ENCODE measurements at regions not wholly inside any gene's neighbourhood (a gene's known extent, or its start where the extent isn't known, plus 50 kb on each side); places are given as distances from the start of the nearest gene placed in this dataset.

DNA sequence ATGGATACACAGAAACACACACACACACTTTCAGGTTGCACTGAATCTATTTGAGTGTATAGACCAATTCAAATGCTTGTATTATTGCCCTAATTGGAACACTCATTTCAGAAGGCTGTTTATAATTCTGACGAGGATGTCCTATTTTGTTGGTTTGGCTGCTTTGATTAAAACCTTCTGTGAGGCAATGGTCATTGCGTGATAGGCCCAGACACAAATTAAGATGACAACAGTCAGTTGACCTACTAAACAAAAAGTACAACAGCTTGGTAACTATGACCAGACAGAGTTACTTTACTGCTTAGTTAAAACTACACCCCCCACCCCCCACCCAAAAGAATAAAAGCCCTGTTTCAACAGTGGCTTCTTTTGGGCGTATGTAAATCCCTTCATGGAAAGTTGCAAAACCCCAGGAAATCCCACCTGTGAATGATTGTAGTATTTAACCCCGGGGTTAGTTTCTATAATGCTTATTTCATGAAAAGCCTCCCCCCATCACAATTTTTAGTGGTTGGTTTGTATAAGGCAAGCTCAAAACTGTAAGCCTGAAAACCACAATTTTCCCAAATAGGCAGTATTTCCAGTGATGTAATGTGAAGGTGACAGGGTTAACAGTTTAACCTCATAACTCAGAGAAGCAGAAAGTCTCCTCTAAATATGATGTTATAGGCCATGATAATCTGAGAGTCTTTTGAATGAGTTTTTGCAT is 340.8 kb downstream of the FGF10 start:
- no peaks in the 10 kb centered on the region for H4K20me1 ChIP-seq (ENCODE audit: insufficient read depth)
- no peak for ATAC-seq
- no peak for TF ChIP-seq EZH2phosphoT487 (IDR thresholded peaks at IDR 0.05; ENCODE audit: borderline replicate concordance)
- TF ChIP-seq MAX (IDR thresholded peaks at IDR 0.05) = no peak
- no peak for TF ChIP-seq POLR2A (IDR thresholded peaks at IDR 0.05; ENCODE audit: borderline replicate concordance, extremely low read depth, insufficient read depth, insufficient read length)
- TF ChIP-seq YY1 (IDR thresholded peaks at IDR 0.05; ENCODE audit: extremely low read depth, insufficient replicate concordance, low read depth, low read length) = no peak
- no peak for TF ChIP-seq RAD21 (IDR thresholded peaks at IDR 0.05; ENCODE audit: low read depth)
- TF ChIP-seq, protein P1, sequence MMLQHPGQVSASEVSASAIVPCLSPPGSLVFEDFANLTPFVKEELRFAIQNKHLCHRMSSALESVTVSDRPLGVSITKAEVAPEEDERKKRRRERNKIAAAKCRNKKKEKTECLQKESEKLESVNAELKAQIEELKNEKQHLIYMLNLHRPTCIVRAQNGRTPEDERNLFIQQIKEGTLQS (IDR thresholded peaks at IDR 0.05) = no peak
- TF ChIP-seq SP1 (IDR thresholded peaks at IDR 0.05; ENCODE audit: low read depth) = no peak
- TF ChIP-seq, protein P2, sequence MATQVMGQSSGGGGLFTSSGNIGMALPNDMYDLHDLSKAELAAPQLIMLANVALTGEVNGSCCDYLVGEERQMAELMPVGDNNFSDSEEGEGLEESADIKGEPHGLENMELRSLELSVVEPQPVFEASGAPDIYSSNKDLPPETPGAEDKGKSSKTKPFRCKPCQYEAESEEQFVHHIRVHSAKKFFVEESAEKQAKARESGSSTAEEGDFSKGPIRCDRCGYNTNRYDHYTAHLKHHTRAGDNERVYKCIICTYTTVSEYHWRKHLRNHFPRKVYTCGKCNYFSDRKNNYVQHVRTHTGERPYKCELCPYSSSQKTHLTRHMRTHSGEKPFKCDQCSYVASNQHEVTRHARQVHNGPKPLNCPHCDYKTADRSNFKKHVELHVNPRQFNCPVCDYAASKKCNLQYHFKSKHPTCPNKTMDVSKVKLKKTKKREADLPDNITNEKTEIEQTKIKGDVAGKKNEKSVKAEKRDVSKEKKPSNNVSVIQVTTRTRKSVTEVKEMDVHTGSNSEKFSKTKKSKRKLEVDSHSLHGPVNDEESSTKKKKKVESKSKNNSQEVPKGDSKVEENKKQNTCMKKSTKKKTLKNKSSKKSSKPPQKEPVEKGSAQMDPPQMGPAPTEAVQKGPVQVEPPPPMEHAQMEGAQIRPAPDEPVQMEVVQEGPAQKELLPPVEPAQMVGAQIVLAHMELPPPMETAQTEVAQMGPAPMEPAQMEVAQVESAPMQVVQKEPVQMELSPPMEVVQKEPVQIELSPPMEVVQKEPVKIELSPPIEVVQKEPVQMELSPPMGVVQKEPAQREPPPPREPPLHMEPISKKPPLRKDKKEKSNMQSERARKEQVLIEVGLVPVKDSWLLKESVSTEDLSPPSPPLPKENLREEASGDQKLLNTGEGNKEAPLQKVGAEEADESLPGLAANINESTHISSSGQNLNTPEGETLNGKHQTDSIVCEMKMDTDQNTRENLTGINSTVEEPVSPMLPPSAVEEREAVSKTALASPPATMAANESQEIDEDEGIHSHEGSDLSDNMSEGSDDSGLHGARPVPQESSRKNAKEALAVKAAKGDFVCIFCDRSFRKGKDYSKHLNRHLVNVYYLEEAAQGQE (IDR thresholded peaks at IDR 0.05; ENCODE audit: low read depth) = no peak
- no peak for TF ChIP-seq EZH2 (IDR thresholded peaks at IDR 0.05)
- TF ChIP-seq TCF7L2 (IDR thresholded peaks at IDR 0.05; ENCODE audit: borderline replicate concordance, extremely low read depth, insufficient read depth, insufficient read length) = no peak
- no peak for TF ChIP-seq POLR2AphosphoS5 (IDR thresholded peaks at IDR 0.05; ENCODE audit: low read depth, low read length)
- TF ChIP-seq SIN3A (IDR thresholded peaks at IDR 0.05; ENCODE audit: low read depth) = no peak
- no peak for TF ChIP-seq ELF1 (IDR thresholded peaks at IDR 0.05; ENCODE audit: borderline replicate concordance, low read depth)
- no peak for TF ChIP-seq FOSL1 (IDR thresholded peaks at IDR 0.05; ENCODE audit: low read depth)
- TF ChIP-seq CBX3 (IDR thresholded peaks at IDR 0.05; ENCODE audit: low read depth) = no peak
- no peak for TF ChIP-seq CEBPB (IDR thresholded peaks at IDR 0.05; ENCODE audit: low read depth)
- TF ChIP-seq ZBTB33 (IDR thresholded peaks at IDR 0.05; ENCODE audit: extremely low read depth, insufficient replicate concordance, low read length) = no peak
- no peak for TF ChIP-seq ZNF274 (IDR thresholded peaks at IDR 0.05; ENCODE audit: low read depth, low read length)
- TF ChIP-seq JUND (IDR thresholded peaks at IDR 0.05) = no peak
- ChIA-PET POLR2A (no interaction called here), RAD21 (ENCODE audit: low non-redundant PET in 1 of 2, low total read pairs in 2 of 2, uncharacterized antibody in 2 of 2, unreplicated experiment in 2 of 2) (no interaction called here), CTCF (no interaction called here)
- no peak overlapping the region for H2AFZ ChIP-seq (ENCODE audit: low read depth, low read length, poor library complexity, severe bottlenecking)
- H3K36me3 ChIP-seq (ENCODE audit: control insufficient read depth in 1 of 2, insufficient read depth in 2 of 2, low read length in 2 of 2) = no peaks in the 10 kb centered on the region
- DNase-seq (ENCODE audit: low read depth, low spot score) = no peak
- no TSS peak for BruUV-seq (replicated peaks)
- no peaks in the 10 kb centered on the region for H3K79me2 ChIP-seq (ENCODE audit: insufficient read depth, low read length)
- no peak overlapping the region for H3K4me2 ChIP-seq (ENCODE audit: low read length)
- H3K9ac ChIP-seq (ENCODE audit: low read length) = no peak overlapping the region
- H3K27me3 ChIP-seq (ENCODE audit: insufficient read depth, low read length) = no peaks in the 10 kb centered on the region
- H3K27ac ChIP-seq (ENCODE audit: low read depth, low read length) = no peak overlapping the region
- H3K9me3 ChIP-seq (ENCODE audit: control insufficient read depth in 1 of 2, insufficient read depth in 1 of 2, low read depth in 1 of 2, low read length in 2 of 2) = no peaks in the 10 kb centered on the region
- no peaks in the 10 kb centered on the region for H3K9me2 ChIP-seq (ENCODE audit: insufficient read depth)
- intact Hi-C loops (cut with micrococcal nuclease) = no loop called here
- no peaks in the 10 kb centered on the region for H3K4me1 ChIP-seq (ENCODE audit: control insufficient read depth in 1 of 2, insufficient read depth in 2 of 2, low read length in 2 of 2)
- H3K4me3 ChIP-seq (replicated peaks in 1 of 2; ENCODE audit: low read depth in 1 of 2, low read length in 2 of 2) = no peak overlapping the region
